ENCODE measurements at regions not wholly inside any gene's neighbourhood (a gene's known extent, or its start where the extent isn't known, plus 50 kb on each side); places are given as distances from the start of the nearest gene placed in this dataset.

GRCh38 chr4:156036496-156036895 lies 82.8 kb upstream of the CTSO start:
- no peak for DNase-seq

GRCh38 chr4:156029691-156030090 lies 76.0 kb upstream of the CTSO start:
- DNase-seq, result no peak

GRCh38 chr4:156021298-156021697 lies 67.6 kb upstream of the CTSO start:
- DNase-seq, result no peak

GRCh38 chr4:156019246-156019645 lies 65.6 kb upstream of the CTSO start:
- no peak for DNase-seq

DNA sequence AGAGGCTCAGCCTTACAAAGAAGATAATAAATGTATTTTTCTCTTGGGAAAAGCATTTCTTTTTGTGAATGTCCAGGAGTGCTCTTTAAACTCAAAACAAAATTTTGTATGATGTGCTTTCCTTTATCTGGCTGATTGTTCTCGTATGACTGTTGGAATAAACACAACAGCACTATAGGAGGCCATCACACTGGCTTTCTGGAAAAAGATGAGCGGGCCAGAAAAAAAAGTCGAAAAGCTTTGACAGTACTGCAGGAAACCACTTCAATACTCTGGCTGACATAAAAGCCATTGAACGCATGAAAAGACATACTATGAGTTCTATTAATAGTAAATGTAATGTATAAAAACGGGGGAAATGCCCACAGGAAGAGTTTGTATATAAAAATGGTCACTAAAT lies 64.7 kb upstream of the CTSO start:
- DNase-seq, result no peak

DNA sequence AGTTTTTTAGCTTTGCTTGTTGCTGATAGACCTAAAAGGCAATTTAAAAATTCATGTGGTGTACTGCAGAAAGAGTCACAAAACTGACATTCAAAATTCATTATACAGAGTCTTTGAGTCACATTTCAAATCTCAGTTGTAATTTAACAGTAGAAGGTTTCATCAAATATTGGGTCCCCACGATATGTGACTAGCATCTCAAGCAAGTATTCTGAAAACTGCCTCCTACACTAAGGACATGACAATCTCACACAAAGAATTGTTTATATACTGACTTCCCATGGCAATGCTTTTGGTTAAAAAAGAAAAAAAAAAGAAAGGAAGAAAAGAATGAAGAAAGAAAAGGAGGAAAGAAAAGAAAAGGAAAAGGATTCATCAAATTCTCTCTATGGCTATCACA lies 62.1 kb upstream of the CTSO start:
- DNase-seq, result no peak

GRCh38 chr4:156006192-156006591 lies 52.5 kb upstream of the CTSO start:
- no peak for DNase-seq

All from NCI-H2081 treated with DMSO at 0.1 percent for 48 hours (cell line).